Caco-2 (cell line): ENCODE measurements at regions not wholly inside any gene's neighbourhood (a gene's known extent, or its start where the extent isn't known, plus 50 kb on each side); places are given as distances from the start of the nearest gene placed in this dataset.
A peak's percentile ranks its signal among the peaks of the same experiment; 100 is the strongest.

ENCODE experiments used
- BruUV-seq: library from RNA; stranded (reverse); fragments of 400-500 nt; replicated peaks from 2 replicates; lab custom pipeline; 2021; lab: Mats Ljungman, UMichigan
- CTCF ChIA-PET: fragments of 300-600 bp; sonication (Branson Sonifier 250); formaldehyde crosslinking; loops from one replicate; lab custom pipeline; 2022; ENCODE audit warnings: antibody characterized with exemption; lab: Charles Lee
- POLR2A ChIA-PET: fragments of 300-600 bp; sonication (Branson Sonifier 250); formaldehyde crosslinking; loops from one replicate; lab custom pipeline; 2022; ENCODE audit warnings: antibody characterized with exemption; lab: Charles Lee
- DNase-seq, 2 experiments: peaks; one replicate each; pipeline versions ENCODE4 v3.0.0 to v3.0.0-alpha.2; 2020 to 2022
- H3K27me3 ChIP-seq: replicated peaks from 2 replicates; pipeline ENCODE4 v1.6.0; 2011; ENCODE audit warnings: low read length; ENCODE audit not compliant: control insufficient read depth, insufficient read depth
- H3K36me3 ChIP-seq: 2 replicates; pipeline ENCODE4 v1.5.1; 2011; ENCODE audit warnings: low read length; ENCODE audit not compliant: control insufficient read depth, insufficient read depth
- H3K4me1 ChIP-seq: fragments of 250-450 bp; sonication (Bioruptor Pico); 2 replicates; pipeline ENCODE4 v1.5.1; 2020; ENCODE audit warnings: mild to moderate bottlenecking
- H3K4me3 ChIP-seq: 2 replicates; pipeline ENCODE4 v1.5.1; 2011; ENCODE audit warnings: low read depth, mild to moderate bottlenecking, control low read depth, low read length
- H3K9me3 ChIP-seq: fragments of 250-450 bp; sonication (Bioruptor Pico); 2 replicates; pipeline ENCODE4 v1.5.1; 2020; ENCODE audit warnings: mild to moderate bottlenecking, moderate library complexity
- H3K27ac Mint-ChIP-seq: one replicate; pipeline ENCODE4 v1.8.0; 2022; ENCODE audit warnings: mixed read lengths; ENCODE audit not compliant: unreplicated experiment
- H3K27me3 Mint-ChIP-seq: one replicate; pipeline ENCODE4 v1.8.0; 2022; ENCODE audit warnings: mixed read lengths; ENCODE audit not compliant: insufficient read depth, unreplicated experiment
- H3K36me3 Mint-ChIP-seq: one replicate; pipeline ENCODE4 v1.8.0; 2022; ENCODE audit warnings: mild to moderate bottlenecking, mixed read lengths; ENCODE audit not compliant: insufficient read depth, unreplicated experiment
- H3K4me1 Mint-ChIP-seq: one replicate; pipeline ENCODE4 v1.8.0; 2022; ENCODE audit warnings: low read depth, mixed read lengths; ENCODE audit not compliant: unreplicated experiment
- H3K4me3 Mint-ChIP-seq: one replicate; pipeline ENCODE4 v1.8.0; 2022; ENCODE audit warnings: mild to moderate bottlenecking, moderate library complexity, mixed read lengths; ENCODE audit not compliant: unreplicated experiment
- H3K9me3 Mint-ChIP-seq: one replicate; pipeline ENCODE4 v1.8.0; 2022; ENCODE audit warnings: mixed read lengths; ENCODE audit not compliant: unreplicated experiment
- intact Hi-C: fragments of 100-400 bp; cut with micrococcal nuclease; formaldehyde crosslinking; loops from one replicate; pipeline ENCODE4 v1.10.0; 2022; ENCODE audit not compliant: unreplicated experiment
- TF ChIP-seq, protein P1 (sequence below), 2 experiments: fragments of 200-600 bp in 1 of 2; IDR thresholded peaks; 1 replicate in 1 of 2; 2 replicates in 1 of 2; pipeline versions ENCODE4 v1.5.1 to v1.8.0; 2011 to 2022; ENCODE audit warnings: antibody characterized with exemption in 1 of 2, control low read depth in 1 of 2, inconsistent platforms in 1 of 2, low read depth in 1 of 2, low read length in 1 of 2, mild to moderate bottlenecking in 1 of 2, moderate library complexity in 1 of 2; ENCODE audit not compliant: insufficient read depth in 1 of 2, severe bottlenecking in 1 of 2, unreplicated experiment in 1 of 2

DNA sequence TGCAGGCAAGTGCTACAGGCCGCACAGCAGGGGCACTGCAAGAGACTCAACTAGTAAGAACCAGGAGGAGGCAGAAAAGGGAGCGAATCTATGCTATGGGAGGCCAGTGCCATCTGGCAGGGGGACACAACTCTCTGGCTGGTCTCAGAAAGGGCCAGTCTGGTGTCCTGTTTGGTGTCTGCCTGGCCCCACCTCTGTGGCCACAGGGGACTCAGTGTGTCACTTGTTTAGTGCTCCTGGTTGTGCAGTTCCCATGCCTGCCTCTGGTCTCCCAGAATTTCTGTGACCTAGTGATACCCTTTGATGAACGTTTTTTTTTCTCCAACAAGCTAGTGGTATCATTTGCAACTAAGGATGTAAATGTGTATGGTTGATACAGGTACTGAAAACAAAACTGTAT lies 59.2 kb upstream of the JCAD start:
- TF ChIP-seq, protein P1, sequence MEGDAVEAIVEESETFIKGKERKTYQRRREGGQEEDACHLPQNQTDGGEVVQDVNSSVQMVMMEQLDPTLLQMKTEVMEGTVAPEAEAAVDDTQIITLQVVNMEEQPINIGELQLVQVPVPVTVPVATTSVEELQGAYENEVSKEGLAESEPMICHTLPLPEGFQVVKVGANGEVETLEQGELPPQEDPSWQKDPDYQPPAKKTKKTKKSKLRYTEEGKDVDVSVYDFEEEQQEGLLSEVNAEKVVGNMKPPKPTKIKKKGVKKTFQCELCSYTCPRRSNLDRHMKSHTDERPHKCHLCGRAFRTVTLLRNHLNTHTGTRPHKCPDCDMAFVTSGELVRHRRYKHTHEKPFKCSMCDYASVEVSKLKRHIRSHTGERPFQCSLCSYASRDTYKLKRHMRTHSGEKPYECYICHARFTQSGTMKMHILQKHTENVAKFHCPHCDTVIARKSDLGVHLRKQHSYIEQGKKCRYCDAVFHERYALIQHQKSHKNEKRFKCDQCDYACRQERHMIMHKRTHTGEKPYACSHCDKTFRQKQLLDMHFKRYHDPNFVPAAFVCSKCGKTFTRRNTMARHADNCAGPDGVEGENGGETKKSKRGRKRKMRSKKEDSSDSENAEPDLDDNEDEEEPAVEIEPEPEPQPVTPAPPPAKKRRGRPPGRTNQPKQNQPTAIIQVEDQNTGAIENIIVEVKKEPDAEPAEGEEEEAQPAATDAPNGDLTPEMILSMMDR (IDR thresholded peaks at IDR 0.05; ENCODE audit: insufficient read depth in 1 of 2, low read depth in 1 of 2, low read length in 1 of 2, severe bottlenecking in 1 of 2, unreplicated experiment in 1 of 2): peak in 1 of 2 experiments; percentile 17
- ChIA-PET CTCF (no interaction called here), POLR2A (no interaction called here)
- no TSS peak for BruUV-seq
- intact Hi-C loops: no loop called here
- no peaks in the 10 kb centered on the region; the same call in 1 of the 2 replicates for H3K4me1 ChIP-seq
- no peaks in the 10 kb centered on the region for H3K36me3 ChIP-seq
- Mint-ChIP-seq H3K27me3 (no peaks in the 10 kb centered on the region), H3K36me3 (no peaks in the 10 kb centered on the region), H3K4me1 (peaks cover 14% of the 10 kb centered on the region), H3K9me3 (no peaks in the 10 kb centered on the region), H3K4me3 (no peak overlapping the region), H3K27ac (no peak overlapping the region)
- no peak overlapping the region for H3K4me3 ChIP-seq
- DNase-seq: peak in 1 of 2 experiments; percentile 22
- no peaks in the 10 kb centered on the region for H3K27me3 ChIP-seq
- no peaks in the 10 kb centered on the region for H3K9me3 ChIP-seq

DNA sequence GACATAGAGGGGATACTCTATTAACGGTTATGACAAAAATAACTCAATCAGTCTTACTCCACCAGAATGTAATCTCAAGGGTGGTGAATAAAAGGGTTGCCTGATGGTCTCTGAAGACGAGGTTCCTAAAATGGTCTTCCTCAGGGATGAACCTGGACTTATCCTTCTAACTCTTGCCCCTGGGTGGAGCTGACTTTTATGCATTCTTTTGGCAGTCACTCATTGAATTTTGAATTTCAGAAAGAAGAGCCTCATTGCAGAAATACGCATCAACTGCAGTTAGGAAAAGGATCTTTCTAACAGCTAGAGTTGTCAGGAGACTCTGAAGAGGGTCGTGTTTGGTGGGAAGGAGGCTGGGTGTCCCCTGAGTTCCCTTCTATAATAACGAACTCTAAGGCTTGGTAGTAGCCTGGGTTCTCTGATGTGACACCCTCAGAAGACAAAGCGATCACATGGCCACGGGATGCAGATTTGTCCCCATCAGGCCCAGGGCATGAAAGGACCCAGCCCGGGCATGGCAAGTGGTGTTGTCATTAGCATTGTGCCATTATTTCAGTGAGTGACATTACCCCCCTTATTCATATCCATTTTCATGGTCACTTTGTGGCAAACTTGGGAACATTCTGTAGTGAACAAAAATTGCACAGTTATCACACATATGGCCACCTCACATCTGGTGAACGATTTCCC lies 58.6 kb upstream of the JCAD start:
- TF ChIP-seq, protein P1 (IDR thresholded peaks at IDR 0.05; ENCODE audit: insufficient read depth in 1 of 2, low read depth in 1 of 2, low read length in 1 of 2, severe bottlenecking in 1 of 2, unreplicated experiment in 1 of 2): no peak
- Mint-ChIP-seq H3K27me3 (no peaks in the 10 kb centered on the region), H3K4me3 (no peak overlapping the region), H3K9me3 (no peaks in the 10 kb centered on the region), H3K4me1 (peaks cover 14% of the 10 kb centered on the region), H3K36me3 (no peaks in the 10 kb centered on the region), H3K27ac (no peak overlapping the region)
- no peak for DNase-seq
- Histone ChIP-seq H3K4me1 (no peaks in the 10 kb centered on the region; the same call in 1 of the 2 replicates), H3K27me3 (no peaks in the 10 kb centered on the region), H3K9me3 (no peaks in the 10 kb centered on the region), H3K36me3 (no peaks in the 10 kb centered on the region), H3K4me3 (no peak overlapping the region)
- no TSS peak for BruUV-seq
- intact Hi-C loops: no loop called here
- ChIA-PET POLR2A (no interaction called here), CTCF (no interaction called here)

DNA sequence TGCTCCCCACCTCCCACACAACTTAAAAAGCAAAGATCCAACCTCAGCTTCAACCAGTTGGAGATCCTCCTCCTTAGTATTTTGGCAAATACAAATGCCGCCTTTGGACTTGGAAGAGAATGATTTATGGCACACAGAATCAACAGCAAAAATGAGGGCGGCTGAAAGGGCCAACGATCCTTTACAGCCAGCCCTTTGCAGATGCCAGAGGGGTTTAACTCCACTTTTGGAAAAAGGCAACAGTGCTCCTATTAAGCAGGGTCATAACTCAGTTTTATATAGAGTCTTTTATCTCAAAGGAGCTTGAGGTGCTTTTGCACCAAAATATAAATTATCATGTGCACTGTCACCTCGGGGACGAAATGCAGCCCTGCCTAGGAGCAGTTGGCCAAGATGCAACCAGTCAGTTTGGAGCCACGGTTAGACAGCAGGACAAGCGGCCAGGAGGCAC lies 56.7 kb upstream of the JCAD start:
- Mint-ChIP-seq H3K9me3 (no peaks in the 10 kb centered on the region), H3K27ac (no peak overlapping the region), H3K4me1 (peaks cover 14% of the 10 kb centered on the region), H3K27me3 (no peaks in the 10 kb centered on the region), H3K36me3 (no peaks in the 10 kb centered on the region), H3K4me3 (no peak overlapping the region)
- no peak for DNase-seq
- intact Hi-C loops: no loop called here
- TF ChIP-seq, protein P1 (IDR thresholded peaks at IDR 0.05; ENCODE audit: insufficient read depth in 1 of 2, low read depth in 1 of 2, low read length in 1 of 2, severe bottlenecking in 1 of 2, unreplicated experiment in 1 of 2): no peak
- no peaks in the 10 kb centered on the region for H3K27me3 ChIP-seq
- H3K36me3 ChIP-seq: no peaks in the 10 kb centered on the region
- H3K4me1 ChIP-seq: no peaks in the 10 kb centered on the region; the same call in 1 of the 2 replicates
- H3K9me3 ChIP-seq: no peaks in the 10 kb centered on the region
- ChIA-PET POLR2A (no interaction called here), CTCF (interaction anchor here (0.8 kb wide), 1 partner anchor 244 kb away, joined by 3 read pairs; no protein-coding TSS in a partner anchor)
- no peak overlapping the region for H3K4me3 ChIP-seq
- no TSS peak for BruUV-seq
